ENCODE measurements at regions not wholly inside any gene's neighbourhood (a gene's known extent, or its start where the extent isn't known, plus 50 kb on each side); places are given as distances from the start of the nearest gene placed in this dataset.

DNA sequence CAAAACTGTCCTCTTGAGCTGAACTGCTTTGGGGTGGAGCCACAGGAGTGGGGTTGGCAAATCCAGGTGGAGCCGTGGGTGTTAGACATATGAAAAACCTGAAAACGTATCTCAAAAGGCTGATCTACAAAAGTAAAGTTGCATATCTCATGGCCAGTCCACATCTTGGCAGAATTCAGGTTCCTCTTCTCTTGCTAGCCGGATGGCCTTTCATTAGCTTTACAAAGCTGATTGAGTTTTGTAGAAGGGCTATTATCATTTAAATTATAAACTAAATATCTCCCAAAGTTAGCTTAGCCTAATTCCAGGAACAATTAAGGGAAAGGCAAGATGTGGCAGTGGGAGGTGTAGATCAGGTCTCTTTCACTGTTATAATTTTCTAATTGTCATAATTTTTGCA lies 1427.7 kb downstream of the EFNB2 start:
- peaks cover 3% of the 10 kb centered on the region for H3K27me3 Mint-ChIP-seq (ENCODE audit: unreplicated experiment)
- TF ChIP-seq CTCF (IDR thresholded peaks at IDR 0.05; ENCODE audit: partially characterized antibody, unreplicated experiment): no peak
- H3K27ac Mint-ChIP-seq (ENCODE audit: unreplicated experiment): no peak overlapping the region
- no peaks in the 10 kb centered on the region for H3K36me3 Mint-ChIP-seq (ENCODE audit: unreplicated experiment)
- no peak overlapping the region for H3K4me3 Mint-ChIP-seq (ENCODE audit: unreplicated experiment)
- no peaks in the 10 kb centered on the region for H3K9me3 Mint-ChIP-seq (ENCODE audit: unreplicated experiment)
- DNase-seq: no peak
- H3K4me1 Mint-ChIP-seq (ENCODE audit: low read depth, unreplicated experiment): peaks cover 2% of the 10 kb centered on the region

DNA sequence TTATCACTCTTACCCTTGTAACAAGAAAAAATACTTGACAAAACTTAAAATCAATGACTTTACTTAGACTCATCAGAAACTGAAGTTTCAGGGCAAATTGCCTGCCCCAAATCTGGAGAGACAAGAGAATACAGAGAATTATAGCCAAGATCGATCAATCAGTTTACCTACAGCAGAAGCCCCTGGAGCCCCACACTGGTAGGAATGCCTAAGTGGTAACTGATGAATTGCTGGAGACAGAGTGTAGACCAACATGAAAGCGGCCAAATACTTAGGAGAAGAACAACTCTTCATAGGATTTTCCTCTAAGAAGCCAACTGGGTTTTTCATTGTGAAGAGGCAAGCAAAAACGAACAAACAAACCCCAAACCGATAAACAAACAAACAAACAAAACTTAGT lies 1430.0 kb downstream of the EFNB2 start:
- no peak overlapping the region for H3K27ac Mint-ChIP-seq (ENCODE audit: unreplicated experiment)
- H3K36me3 Mint-ChIP-seq (ENCODE audit: unreplicated experiment): no peaks in the 10 kb centered on the region
- H3K27me3 Mint-ChIP-seq (ENCODE audit: unreplicated experiment): peaks cover 3% of the 10 kb centered on the region
- H3K9me3 Mint-ChIP-seq (ENCODE audit: unreplicated experiment): no peaks in the 10 kb centered on the region
- peaks cover 2% of the 10 kb centered on the region for H3K4me1 Mint-ChIP-seq (ENCODE audit: low read depth, unreplicated experiment)
- TF ChIP-seq CTCF (IDR thresholded peaks at IDR 0.05; ENCODE audit: partially characterized antibody, unreplicated experiment): no peak
- H3K4me3 Mint-ChIP-seq (ENCODE audit: unreplicated experiment): no peak overlapping the region
- no peak for DNase-seq

GRCh38 chr13:105097521-105097920 lies 1437.9 kb downstream of the EFNB2 start:
- Mint-ChIP-seq H3K27ac (ENCODE audit: unreplicated experiment) (no peak overlapping the region), H3K4me3 (ENCODE audit: unreplicated experiment) (no peak overlapping the region), H3K9me3 (ENCODE audit: unreplicated experiment) (no peaks in the 10 kb centered on the region), H3K27me3 (ENCODE audit: unreplicated experiment) (no peaks in the 10 kb centered on the region), H3K36me3 (ENCODE audit: unreplicated experiment) (no peaks in the 10 kb centered on the region), H3K4me1 (ENCODE audit: low read depth, unreplicated experiment) (peaks cover 3% of the 10 kb centered on the region)
- TF ChIP-seq CTCF (IDR thresholded peaks at IDR 0.05; ENCODE audit: partially characterized antibody, unreplicated experiment): no peak
- no peak for DNase-seq

- Mint-ChIP-seq H3K4me1 (ENCODE audit: low read depth, unreplicated experiment) (peaks cover 11% of the 10 kb centered on the region), H3K9me3 (ENCODE audit: unreplicated experiment) (no peaks in the 10 kb centered on the region), H3K27me3 (ENCODE audit: unreplicated experiment) (no peaks in the 10 kb centered on the region), H3K27ac (ENCODE audit: unreplicated experiment) (no peak overlapping the region), H3K4me3 (ENCODE audit: unreplicated experiment) (no peak overlapping the region), H3K36me3 (ENCODE audit: unreplicated experiment) (no peaks in the 10 kb centered on the region)
- TF ChIP-seq CTCF (IDR thresholded peaks at IDR 0.05; ENCODE audit: partially characterized antibody, unreplicated experiment): no peak
- DNase-seq: no peak
These were observed 1445.4 kb downstream of the EFNB2 start for GRCh38 chr13:105089858-105090643.

GRCh38 chr13:105087945-105088344 lies 1447.5 kb downstream of the EFNB2 start:
- Mint-ChIP-seq H3K27me3 (ENCODE audit: unreplicated experiment) (peaks cover 11% of the 10 kb centered on the region), H3K9me3 (ENCODE audit: unreplicated experiment) (peaks cover 7% of the 10 kb centered on the region), H3K4me1 (ENCODE audit: low read depth, unreplicated experiment) (peaks cover 28% of the 10 kb centered on the region), H3K4me3 (ENCODE audit: unreplicated experiment) (no peak overlapping the region), H3K36me3 (ENCODE audit: unreplicated experiment) (no peaks in the 10 kb centered on the region), H3K27ac (ENCODE audit: unreplicated experiment) (no peak overlapping the region)
- no peak for TF ChIP-seq CTCF (IDR thresholded peaks at IDR 0.05; ENCODE audit: partially characterized antibody, unreplicated experiment)
- DNase-seq: no peak
